IPS DF 4.7 (cell line): ENCODE measurements at regions not wholly inside any gene's neighbourhood (a gene's known extent, or its start where the extent isn't known, plus 50 kb on each side); places are given as distances from the start of the nearest gene placed in this dataset.
"Not testable (repeated sequence)": the region's sequence is repeated elsewhere in the genome, so short reads cannot be mapped to it uniquely, and the experiment has no call there.

Source experiments
- DNase-seq: peaks from one replicate; pipeline ENCODE4 v3.0.0-alpha.2; 2013; ENCODE audit warnings: low spot score; ENCODE audit errors: extremely low read depth

DNA sequence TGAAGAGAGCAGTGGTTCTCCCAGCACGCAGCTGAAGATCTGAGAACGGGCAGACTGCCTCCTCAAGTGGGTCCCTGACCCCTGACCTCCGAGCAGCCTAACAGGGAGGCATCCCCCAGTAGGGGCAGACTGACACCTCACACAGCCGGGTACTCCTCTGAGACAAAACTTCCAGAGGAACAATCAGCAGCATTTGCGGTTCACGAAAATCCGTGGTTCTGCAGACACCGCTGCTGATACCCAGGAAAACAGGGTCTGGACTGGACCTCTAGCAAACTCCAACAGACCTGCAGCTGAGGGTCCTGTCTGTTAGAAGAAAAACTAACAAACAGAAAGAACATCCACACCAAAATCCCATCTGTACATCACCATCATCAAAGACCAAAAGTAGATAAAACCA is 68.4 kb upstream of the CCT8L2 start:
- DNase-seq, result not testable (repeated sequence)

- DNase-seq, result not testable (repeated sequence)
These were observed 68.0 kb upstream of the CCT8L2 start for GRCh38 chr22:16660570-16660969.

DNA sequence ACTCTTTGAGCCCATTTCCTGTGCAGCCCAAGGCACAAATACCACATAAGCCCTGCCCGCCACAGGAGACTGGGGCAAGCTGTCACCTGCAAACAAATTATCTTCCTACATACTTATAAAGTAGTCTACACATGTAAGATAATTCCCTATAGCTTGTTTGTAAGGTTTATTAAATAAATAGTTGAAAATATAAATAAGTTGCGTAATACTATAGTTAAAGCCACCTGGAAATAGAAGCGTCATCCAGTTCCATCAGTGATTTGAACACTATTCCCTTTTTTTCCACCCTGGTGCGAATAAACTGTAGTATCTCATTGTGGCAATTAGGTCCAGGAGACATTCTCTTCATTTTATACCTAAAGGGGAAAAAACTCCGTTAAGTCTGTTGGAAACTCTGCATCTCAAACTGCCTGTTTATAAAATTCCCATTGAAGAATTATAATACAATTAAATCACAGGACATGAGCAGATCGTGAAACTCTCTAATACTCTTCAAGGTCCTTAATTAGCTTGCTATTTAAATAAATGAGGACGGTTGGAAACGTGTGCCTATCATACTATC is 66.7 kb upstream of the CCT8L2 start:
- not testable (repeated sequence) for DNase-seq

GRCh38 chr22:16658068-16658467 is 65.5 kb upstream of the CCT8L2 start:
- DNase-seq, result no peak

- no peak for DNase-seq
These were observed 62.3 kb upstream of the CCT8L2 start for GRCh38 chr22:16654882-16655281.

- DNase-seq, result not testable (repeated sequence)
These were observed 61.7 kb upstream of the CCT8L2 start for GRCh38 chr22:16654336-16654735.

- DNase-seq, result not testable (repeated sequence)
These were observed 60.6 kb upstream of the CCT8L2 start for GRCh38 chr22:16653222-16653621.

- no peak for DNase-seq
These were observed 58.6 kb upstream of the CCT8L2 start for GRCh38 chr22:16651217-16651616.
